ENCODE measurements at regions not wholly inside any gene's neighbourhood (a gene's known extent, or its start where the extent isn't known, plus 50 kb on each side); places are given as distances from the start of the nearest gene placed in this dataset.

DNA sequence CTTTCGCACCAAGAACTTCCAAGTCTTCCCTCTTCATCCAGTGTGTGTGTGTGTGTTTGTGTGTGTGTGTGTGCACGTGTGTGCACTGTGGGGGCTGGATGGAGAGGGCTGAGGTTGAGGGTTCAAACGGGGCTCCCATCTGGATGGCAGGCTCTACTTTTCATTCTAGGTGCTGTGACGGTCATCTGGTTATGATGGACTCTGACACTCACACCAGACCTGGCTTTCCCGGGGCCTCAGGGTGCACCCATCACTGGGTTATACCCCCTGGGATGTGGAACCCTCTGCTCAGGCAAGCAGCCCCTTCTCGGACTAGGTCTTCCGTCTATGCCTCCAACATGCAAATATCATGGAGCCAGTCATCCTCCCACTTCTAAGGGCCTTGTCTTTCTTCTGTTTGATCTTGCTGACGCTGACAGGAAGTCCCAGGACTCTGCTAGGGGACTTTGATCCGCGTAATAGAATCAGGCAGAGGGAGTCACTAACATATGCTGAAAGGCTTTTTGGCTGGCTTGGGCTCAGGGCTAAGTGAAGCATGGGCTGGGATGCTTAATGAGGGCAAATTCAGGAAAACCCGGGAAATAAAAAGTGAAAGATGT is 313.6 kb downstream of the CDC5L start:
- TF ChIP-seq POLR2A (IDR thresholded peaks at IDR 0.05) (no peak), CTCF (IDR thresholded peaks at IDR 0.05 in 8 of 11, conservative IDR thresholded peaks at IDR 0.05 in 3 of 11) (no peak), POLR2AphosphoS5 (IDR thresholded peaks at IDR 0.05) (no peak)
